ENCODE measurements at regions not wholly inside any gene's neighbourhood (a gene's known extent, or its start where the extent isn't known, plus 50 kb on each side); places are given as distances from the start of the nearest gene placed in this dataset.

DNA sequence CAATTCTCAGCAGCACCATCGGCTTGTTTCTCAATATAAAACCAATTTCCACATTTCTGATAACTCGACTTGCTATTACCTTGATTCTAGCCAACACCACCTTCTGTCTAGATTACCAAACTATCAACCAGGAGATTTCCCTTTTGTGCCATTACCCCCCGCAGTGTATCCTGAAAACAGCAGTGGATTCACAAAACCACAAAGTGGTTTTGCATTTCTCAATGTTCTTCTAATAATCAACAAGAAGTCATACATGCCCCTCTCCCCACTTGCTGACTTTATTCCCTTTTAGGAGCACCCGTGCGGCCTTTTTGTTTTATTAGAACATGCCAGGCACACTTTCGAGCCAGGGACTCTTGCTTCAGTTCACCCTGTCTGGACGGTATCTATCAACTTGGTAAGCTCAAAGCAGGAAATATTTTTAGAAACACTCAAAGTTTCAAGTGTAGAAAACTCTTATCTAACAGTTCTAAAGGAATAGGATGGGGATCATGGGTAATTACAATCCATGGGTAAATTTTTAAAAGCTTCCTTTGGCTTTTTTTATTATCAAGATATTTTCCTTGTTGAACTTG, 967.4 kb downstream of the EFNB2 start:
- in situ Hi-C loops (cut with MboI) = no loop called here
- Histone ChIP-seq H3K27ac (no peak overlapping the region), H3K27me3 (replicated peaks; ENCODE audit: insufficient read depth) (no peaks in the 10 kb centered on the region), H3K4me3 (no peak overlapping the region), H2AFZ (no peak overlapping the region), H4K20me1 (ENCODE audit: insufficient read depth) (no peaks in the 10 kb centered on the region), H3K79me2 (ENCODE audit: insufficient read depth) (no peaks in the 10 kb centered on the region), H3K9ac (no peak overlapping the region), H3K9me3 (ENCODE audit: low read depth) (no peaks in the 10 kb centered on the region), H3K36me3 (ENCODE audit: low read depth) (no peaks in the 10 kb centered on the region), H3F3A (ENCODE audit: insufficient read depth) (no peaks in the 10 kb centered on the region), H3K4me2 (ENCODE audit: unreplicated experiment) (no peak overlapping the region), H3K9me2 (ENCODE audit: insufficient read depth) (no peaks in the 10 kb centered on the region), H3K4me1 (ENCODE audit: insufficient read depth) (no peaks in the 10 kb centered on the region)
- TF ChIP-seq EZH2 (IDR thresholded peaks at IDR 0.05; ENCODE audit: insufficient read depth, poor library complexity, severe bottlenecking) (no peak), EZH2phosphoT487 (IDR thresholded peaks at IDR 0.05; ENCODE audit: insufficient read depth, low read depth) (no peak)
- 41 to 42% methylated on average over 7 of the region's 7 CpGs for WGBS, 2 experiments (ENCODE audit: low coverage in 1 of 2, low lambda C conversion rate in 2 of 2, missing lambda C conversion rate in 2 of 2)
- no peak for DNase-seq

DNA sequence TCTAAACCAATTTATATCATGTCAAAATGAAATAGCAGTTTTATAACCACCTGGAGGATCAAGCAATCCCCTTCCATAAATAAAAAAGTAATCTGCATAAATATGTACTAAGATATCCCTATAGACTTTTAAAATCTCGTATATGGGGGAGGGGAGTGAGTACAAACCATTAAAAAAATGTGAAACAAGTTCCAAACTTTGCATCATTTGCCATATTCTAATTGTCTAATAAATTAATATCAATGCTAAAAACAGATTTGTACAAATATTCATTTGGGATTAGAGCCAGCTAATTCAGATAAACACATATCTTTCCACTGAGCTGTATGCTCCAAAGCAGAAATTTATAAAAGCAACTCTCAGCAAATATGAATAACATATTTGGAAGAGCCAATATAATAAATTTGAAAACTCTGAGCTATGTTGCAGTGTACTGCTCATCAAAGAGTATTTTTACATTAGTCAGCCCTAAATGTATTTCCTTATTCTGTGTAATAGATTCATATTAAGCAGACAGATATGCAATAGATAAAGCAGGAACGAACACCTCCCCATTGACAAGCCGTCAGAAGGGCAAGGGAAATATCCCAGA, 970.2 kb downstream of the EFNB2 start:
- H3K27ac ChIP-seq = no peak overlapping the region
- no peak overlapping the region for H3K4me2 ChIP-seq (ENCODE audit: unreplicated experiment)
- no peaks in the 10 kb centered on the region for H3F3A ChIP-seq (ENCODE audit: insufficient read depth)
- H3K9me2 ChIP-seq (ENCODE audit: insufficient read depth) = no peaks in the 10 kb centered on the region
- in situ Hi-C loops (cut with MboI) = no loop called here
- no peaks in the 10 kb centered on the region for H3K9me3 ChIP-seq (ENCODE audit: low read depth)
- H3K27me3 ChIP-seq (replicated peaks; ENCODE audit: insufficient read depth) = no peaks in the 10 kb centered on the region
- no peak overlapping the region for H2AFZ ChIP-seq
- DNase-seq = no peak
- H3K9ac ChIP-seq = no peak overlapping the region
- 7 to 22% methylated on average over 3 of the region's 3 CpGs for WGBS, 2 experiments (ENCODE audit: low coverage in 1 of 2, low lambda C conversion rate in 2 of 2, missing lambda C conversion rate in 2 of 2)
- TF ChIP-seq EZH2 (IDR thresholded peaks at IDR 0.05; ENCODE audit: insufficient read depth, poor library complexity, severe bottlenecking) (no peak), EZH2phosphoT487 (IDR thresholded peaks at IDR 0.05; ENCODE audit: insufficient read depth, low read depth) (no peak)
- no peak overlapping the region for H3K4me3 ChIP-seq
- no peaks in the 10 kb centered on the region for H3K79me2 ChIP-seq (ENCODE audit: insufficient read depth)
- no peaks in the 10 kb centered on the region for H3K4me1 ChIP-seq (ENCODE audit: insufficient read depth)
- H3K36me3 ChIP-seq (ENCODE audit: low read depth) = no peaks in the 10 kb centered on the region
- no peaks in the 10 kb centered on the region for H4K20me1 ChIP-seq (ENCODE audit: insufficient read depth)

DNA sequence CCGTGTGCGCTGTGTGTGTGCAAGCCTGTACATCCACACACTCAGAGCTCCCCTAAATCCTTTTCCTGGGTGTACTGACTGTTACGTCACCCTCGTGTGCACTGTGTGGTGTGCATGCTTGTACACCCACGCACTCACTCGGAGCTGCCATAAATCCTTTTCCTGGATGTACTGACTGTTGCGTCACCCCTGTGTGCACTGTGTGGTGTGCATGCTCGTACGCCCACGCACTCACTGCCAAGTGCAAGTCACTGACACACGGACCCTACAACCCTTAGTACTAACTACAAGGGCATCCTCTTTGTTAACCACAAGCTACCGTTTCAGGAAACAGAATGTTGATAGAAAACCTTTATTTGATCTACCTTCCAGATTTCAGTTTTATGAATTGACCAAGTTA, 983.4 kb downstream of the EFNB2 start:
- no peaks in the 10 kb centered on the region for H4K20me1 ChIP-seq (ENCODE audit: insufficient read depth)
- H3K9me3 ChIP-seq (ENCODE audit: low read depth) = no peaks in the 10 kb centered on the region
- H3K4me2 ChIP-seq (ENCODE audit: unreplicated experiment) = no peak overlapping the region
- no peaks in the 10 kb centered on the region for H3K27me3 ChIP-seq (replicated peaks; ENCODE audit: insufficient read depth)
- DNase-seq = no peak
- H3K4me1 ChIP-seq (ENCODE audit: insufficient read depth) = no peaks in the 10 kb centered on the region
- H3K36me3 ChIP-seq (ENCODE audit: low read depth) = no peaks in the 10 kb centered on the region
- no peak overlapping the region for H3K4me3 ChIP-seq
- no peaks in the 10 kb centered on the region for H3K79me2 ChIP-seq (ENCODE audit: insufficient read depth)
- no peak overlapping the region for H3K27ac ChIP-seq
- TF ChIP-seq EZH2 (IDR thresholded peaks at IDR 0.05; ENCODE audit: insufficient read depth, poor library complexity, severe bottlenecking) (no peak), EZH2phosphoT487 (IDR thresholded peaks at IDR 0.05; ENCODE audit: insufficient read depth, low read depth) (no peak)
- no peaks in the 10 kb centered on the region for H3K9me2 ChIP-seq (ENCODE audit: insufficient read depth)
- 50 to 53% methylated on average over 11 to 12 of the region's 12 CpGs for WGBS, 2 experiments (ENCODE audit: low coverage in 1 of 2, low lambda C conversion rate in 2 of 2, missing lambda C conversion rate in 2 of 2)
- in situ Hi-C loops (cut with MboI) = no loop called here
- H2AFZ ChIP-seq = no peak overlapping the region
- no peaks in the 10 kb centered on the region for H3F3A ChIP-seq (ENCODE audit: insufficient read depth)
- no peak overlapping the region for H3K9ac ChIP-seq

DNA sequence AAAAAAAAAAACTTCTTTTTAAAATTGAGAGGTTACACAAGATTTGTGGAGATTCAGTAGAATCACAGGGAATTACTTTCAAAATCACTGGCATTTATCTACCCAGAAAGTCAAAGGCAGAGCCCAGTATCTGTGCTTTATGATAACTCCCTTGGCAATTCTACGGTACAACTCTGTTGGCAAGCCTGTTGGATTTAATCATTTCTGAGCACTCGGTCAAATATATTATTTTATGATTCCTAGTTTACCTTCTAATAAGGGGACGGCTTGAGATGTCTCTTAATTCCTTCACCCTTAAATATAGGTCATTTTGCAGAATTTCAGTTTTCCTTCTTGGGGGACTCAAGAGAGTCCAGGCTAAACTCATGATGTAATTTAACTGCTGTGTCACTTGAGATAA, 987.6 kb downstream of the EFNB2 start:
- H3F3A ChIP-seq (ENCODE audit: insufficient read depth) = no peaks in the 10 kb centered on the region
- H3K36me3 ChIP-seq (ENCODE audit: low read depth) = no peaks in the 10 kb centered on the region
- no peak overlapping the region for H3K27ac ChIP-seq
- WGBS, 2 experiments (ENCODE audit: low coverage in 1 of 2, low lambda C conversion rate in 2 of 2, missing lambda C conversion rate in 2 of 2) = 26 to 28% methylated on average over 3 of the region's 3 CpGs
- no peak overlapping the region for H2AFZ ChIP-seq
- no peaks in the 10 kb centered on the region for H3K9me2 ChIP-seq (ENCODE audit: insufficient read depth)
- no peaks in the 10 kb centered on the region for H3K79me2 ChIP-seq (ENCODE audit: insufficient read depth)
- in situ Hi-C loops (cut with MboI) = no loop called here
- no peak for DNase-seq
- no peaks in the 10 kb centered on the region for H3K27me3 ChIP-seq (replicated peaks; ENCODE audit: insufficient read depth)
- TF ChIP-seq EZH2 (IDR thresholded peaks at IDR 0.05; ENCODE audit: insufficient read depth, poor library complexity, severe bottlenecking) = no peak
- TF ChIP-seq EZH2phosphoT487 (IDR thresholded peaks at IDR 0.05; ENCODE audit: insufficient read depth, low read depth) = no peak
- no peak overlapping the region for H3K4me2 ChIP-seq (ENCODE audit: unreplicated experiment)
- H4K20me1 ChIP-seq (ENCODE audit: insufficient read depth) = no peaks in the 10 kb centered on the region
- H3K4me3 ChIP-seq = no peak overlapping the region
- no peaks in the 10 kb centered on the region for H3K9me3 ChIP-seq (ENCODE audit: low read depth)
- no peak overlapping the region for H3K9ac ChIP-seq
- H3K4me1 ChIP-seq (ENCODE audit: insufficient read depth) = no peaks in the 10 kb centered on the region
